GM20000 (cell line): ENCODE measurements at regions not wholly inside any gene's neighbourhood (a gene's known extent, or its start where the extent isn't known, plus 50 kb on each side); places are given as distances from the start of the nearest gene placed in this dataset.

Experiments
- DNase-seq: peaks from one replicate; pipeline ENCODE4 v3.0.0; 2012; ENCODE audit warnings: low spot score
- TF ChIP-seq, protein P1 (sequence below): IDR thresholded peaks from 2 replicates; pipeline ENCODE4 v1.5.1; 2012; ENCODE audit warnings: mild to moderate bottlenecking, control low read depth; ENCODE audit errors: extremely low read depth, missing control alignments

DNA sequence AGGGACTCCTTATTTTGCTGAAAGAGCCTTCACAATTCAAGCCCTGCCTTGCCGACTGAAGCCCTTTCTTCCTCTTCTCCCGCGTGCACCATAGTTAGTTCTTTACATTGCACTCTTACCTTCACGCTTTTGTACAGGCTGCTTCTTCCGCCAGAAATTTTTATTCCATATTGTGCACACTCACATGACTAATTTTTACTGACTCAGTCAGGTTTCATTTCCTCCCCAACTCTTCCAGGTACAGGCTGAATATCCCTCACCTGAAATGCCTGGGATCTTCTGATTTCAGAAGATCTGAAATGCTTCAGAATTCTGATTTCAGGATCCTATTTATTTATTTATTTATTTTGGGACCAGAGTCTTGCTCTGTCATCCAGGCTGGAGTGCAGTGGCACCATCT is 172.8 kb downstream of the ZNF281 start:
- TF ChIP-seq, protein P1, sequence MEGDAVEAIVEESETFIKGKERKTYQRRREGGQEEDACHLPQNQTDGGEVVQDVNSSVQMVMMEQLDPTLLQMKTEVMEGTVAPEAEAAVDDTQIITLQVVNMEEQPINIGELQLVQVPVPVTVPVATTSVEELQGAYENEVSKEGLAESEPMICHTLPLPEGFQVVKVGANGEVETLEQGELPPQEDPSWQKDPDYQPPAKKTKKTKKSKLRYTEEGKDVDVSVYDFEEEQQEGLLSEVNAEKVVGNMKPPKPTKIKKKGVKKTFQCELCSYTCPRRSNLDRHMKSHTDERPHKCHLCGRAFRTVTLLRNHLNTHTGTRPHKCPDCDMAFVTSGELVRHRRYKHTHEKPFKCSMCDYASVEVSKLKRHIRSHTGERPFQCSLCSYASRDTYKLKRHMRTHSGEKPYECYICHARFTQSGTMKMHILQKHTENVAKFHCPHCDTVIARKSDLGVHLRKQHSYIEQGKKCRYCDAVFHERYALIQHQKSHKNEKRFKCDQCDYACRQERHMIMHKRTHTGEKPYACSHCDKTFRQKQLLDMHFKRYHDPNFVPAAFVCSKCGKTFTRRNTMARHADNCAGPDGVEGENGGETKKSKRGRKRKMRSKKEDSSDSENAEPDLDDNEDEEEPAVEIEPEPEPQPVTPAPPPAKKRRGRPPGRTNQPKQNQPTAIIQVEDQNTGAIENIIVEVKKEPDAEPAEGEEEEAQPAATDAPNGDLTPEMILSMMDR = no peak
- DNase-seq = no peak

DNA sequence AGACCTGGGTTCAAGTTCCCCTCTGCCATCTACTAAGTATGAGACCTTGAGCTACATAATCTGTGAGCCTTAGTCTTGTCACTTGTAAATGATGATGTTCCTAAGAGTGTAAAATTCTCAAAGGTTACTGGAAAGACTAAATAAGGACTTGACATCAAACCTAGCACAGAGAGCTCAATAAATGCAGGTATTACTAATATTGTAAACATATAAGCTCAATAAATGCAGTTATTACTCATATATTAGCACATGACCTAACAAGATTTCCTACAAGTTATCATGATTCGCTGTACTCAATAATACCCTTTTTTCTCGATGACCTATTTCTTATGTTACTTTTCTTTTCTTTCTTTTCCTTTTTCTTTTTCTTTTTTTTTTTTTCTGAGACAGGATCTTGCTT is 174.9 kb downstream of the ZNF281 start:
- no peak for DNase-seq
- TF ChIP-seq, protein P1 = no peak

DNA sequence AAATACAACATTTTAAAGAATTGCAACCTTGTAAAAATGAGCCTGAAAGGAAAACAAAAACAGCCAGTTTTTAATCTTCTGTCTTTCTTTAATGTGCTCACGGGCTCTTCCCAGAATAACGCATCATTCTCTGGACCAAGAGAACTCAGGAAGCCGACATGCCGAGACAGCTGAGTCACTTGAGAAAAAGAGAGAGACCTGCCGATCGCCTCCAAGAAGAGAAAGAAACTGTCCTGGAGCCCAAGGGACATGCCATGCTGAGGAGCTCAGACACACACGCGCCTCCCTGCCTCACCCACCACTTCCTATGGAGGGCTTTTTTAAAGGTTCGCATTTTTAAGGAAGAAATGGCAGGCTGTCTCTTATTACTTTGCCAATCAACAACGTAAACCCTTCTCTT is 176.4 kb downstream of the ZNF281 start:
- no peak for DNase-seq
- TF ChIP-seq, protein P1 = no peak

DNA sequence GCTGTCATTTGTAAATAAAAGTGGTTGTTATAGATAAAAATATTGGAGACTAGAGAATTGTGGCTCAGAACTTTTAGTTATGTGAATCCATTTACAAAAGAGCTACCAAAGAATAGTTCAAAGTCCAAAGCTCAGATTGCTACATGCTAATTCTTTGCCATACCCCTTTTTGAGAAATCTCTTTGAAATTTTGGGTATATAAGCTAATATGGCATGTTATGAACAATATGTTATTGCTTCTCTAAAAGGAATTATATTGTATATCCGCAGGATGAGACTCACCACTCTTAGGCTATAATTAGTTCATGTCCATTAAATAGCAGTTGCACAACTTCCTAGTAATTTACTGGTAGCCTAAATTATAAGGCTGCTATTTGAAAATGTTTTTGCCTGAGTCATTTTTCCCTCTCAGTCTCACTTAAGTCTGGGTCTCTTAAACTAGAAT is 178.0 kb downstream of the ZNF281 start:
- TF ChIP-seq, protein P1 = no peak
- no peak for DNase-seq

DNA sequence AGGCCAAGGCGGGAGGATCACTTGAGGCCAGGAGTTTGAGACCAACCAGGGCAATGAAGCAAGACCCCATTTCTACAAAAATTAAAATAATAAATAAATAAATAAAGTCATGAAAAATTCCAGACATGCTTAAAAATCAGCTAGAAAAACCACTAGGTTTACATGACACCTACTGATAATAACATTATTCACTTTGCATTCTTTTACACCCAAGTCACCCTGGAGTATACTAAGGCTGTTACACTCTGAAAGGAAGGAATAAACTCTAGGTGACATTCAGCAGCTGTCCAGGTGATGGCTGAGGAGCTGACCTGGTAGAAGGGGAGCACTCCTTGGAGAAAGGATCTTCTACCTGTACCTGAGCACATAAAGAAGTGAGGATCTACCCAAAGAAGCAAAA is 179.2 kb downstream of the ZNF281 start:
- TF ChIP-seq, protein P1 = no peak
- DNase-seq = no peak

DNA sequence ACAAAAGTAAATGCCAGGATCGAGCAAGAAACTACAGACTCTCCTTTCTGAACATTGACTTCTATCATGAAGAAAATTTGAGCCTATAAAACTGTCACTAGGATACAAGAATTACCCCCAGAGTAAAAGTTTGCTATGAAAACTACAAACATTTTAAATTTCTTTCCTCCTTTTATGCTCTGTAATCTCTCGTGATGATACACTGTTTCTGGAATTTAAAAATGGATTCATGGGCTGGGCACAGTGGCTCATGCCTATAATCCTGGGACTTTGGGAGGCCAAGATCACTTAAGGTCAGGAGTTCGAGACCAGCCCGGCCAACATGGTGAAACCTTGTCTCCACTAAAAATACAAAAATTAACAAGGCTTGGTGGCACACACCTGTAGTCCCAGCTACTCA is 181.3 kb downstream of the ZNF281 start:
- TF ChIP-seq, protein P1 = no peak

DNA sequence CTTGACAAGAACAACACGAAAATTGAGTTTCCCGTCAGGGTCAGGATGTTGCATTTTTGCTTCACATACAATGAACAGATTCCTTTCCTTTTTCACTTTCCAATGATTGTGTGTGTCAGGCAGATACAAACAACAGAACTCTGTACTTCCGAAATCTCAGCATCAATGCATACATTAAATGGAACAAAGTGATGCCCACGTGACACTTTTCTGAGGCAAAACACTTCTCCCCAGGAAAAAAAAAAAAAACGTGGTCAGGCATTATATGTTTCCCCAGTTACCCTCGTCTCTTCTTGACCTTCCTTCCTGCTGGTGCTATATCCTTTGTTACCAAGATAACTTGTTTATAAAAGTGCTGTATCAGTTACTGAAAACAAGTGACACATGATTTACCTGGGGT is 181.8 kb downstream of the ZNF281 start:
- TF ChIP-seq, protein P1 = no peak
- no peak for DNase-seq

More for the DNA sequence above, 181.3 kb downstream of the ZNF281 start:
- DNase-seq = no peak
